GM23338 (cell line): ENCODE measurements at regions not wholly inside any gene's neighbourhood (a gene's known extent, or its start where the extent isn't known, plus 50 kb on each side); places are given as distances from the start of the nearest gene placed in this dataset.
A peak's percentile ranks its signal among the peaks of the same experiment; 100 is the strongest.

ENCODE experiments used
- ATAC-seq: fragments of 200-7000 bp; cut with Tn5 transposase; 3 replicates; pipeline ENCODE4 v1.9.1; 2020
- DNase-seq: peaks from one replicate; pipeline ENCODE4 v3.0.0-alpha.2; 2015; ENCODE audit warnings: low spot score
- H2AFZ ChIP-seq: fragments of 200-600 bp; sonication (generic); 2 replicates; pipeline ENCODE4 v1.8.0; 2016; ENCODE audit warnings: antibody characterized with exemption, mild to moderate bottlenecking, moderate library complexity
- H3F3A ChIP-seq: fragments of 200-600 bp; sonication (generic); replicated peaks from 2 replicates; pipeline ENCODE4 v1.8.0; 2017; ENCODE audit warnings: antibody characterized with exemption, mixed run types, low read depth
- H3K27ac ChIP-seq: fragments of 200-600 bp; sonication (generic); 2 replicates; pipeline ENCODE4 v1.6.1; 2016; ENCODE audit warnings: low read depth
- H3K27me3 ChIP-seq: fragments of 200-600 bp; sonication (generic); 2 replicates; pipeline ENCODE4 v1.8.0; 2016; ENCODE audit warnings: mild to moderate bottlenecking, mixed run types, moderate library complexity; ENCODE audit not compliant: insufficient read depth
- H3K36me3 ChIP-seq: fragments of 200-600 bp; sonication (generic); 2 replicates; pipeline ENCODE4 v1.8.0; 2016; ENCODE audit warnings: mild to moderate bottlenecking; ENCODE audit not compliant: insufficient read depth
- H3K4me1 ChIP-seq: fragments of 200-600 bp; sonication (generic); 2 replicates; pipeline ENCODE4 v1.8.0; 2016; ENCODE audit warnings: mild to moderate bottlenecking, moderate library complexity; ENCODE audit not compliant: insufficient read depth
- H3K4me2 ChIP-seq: fragments of 200-600 bp; sonication (generic); 2 replicates; pipeline ENCODE4 v1.7.1; 2017; ENCODE audit warnings: mixed run types
- H3K4me3 ChIP-seq: fragments of 200-600 bp; sonication (generic); 2 replicates; pipeline ENCODE4 v1.6.1; 2016; ENCODE audit warnings: mixed run types
- H3K79me2 ChIP-seq: fragments of 200-600 bp; sonication (generic); replicated peaks from 2 replicates; pipeline ENCODE4 v1.8.0; 2017; ENCODE audit warnings: mild to moderate bottlenecking; ENCODE audit not compliant: insufficient read depth
- H3K9me2 ChIP-seq: fragments of 200-600 bp; sonication (generic); 2 replicates; pipeline ENCODE4 v1.8.0; 2017; ENCODE audit not compliant: insufficient read depth
- H4K20me1 ChIP-seq: fragments of 200-600 bp; sonication (generic); replicated peaks from 2 replicates; pipeline ENCODE4 v1.8.0; 2017; ENCODE audit warnings: mild to moderate bottlenecking; ENCODE audit not compliant: insufficient read depth
- H3K27ac Mint-ChIP-seq: 2 replicates; pipeline ENCODE4 v1.8.0; 2020; ENCODE audit warnings: inconsistent platforms, mild to moderate bottlenecking, moderate library complexity, mixed read lengths
- H3K27me3 Mint-ChIP-seq: 3 replicates; pipeline ENCODE4 v1.8.0; 2022; ENCODE audit warnings: low read depth, mild to moderate bottlenecking, moderate library complexity, mixed read lengths, inconsistent platforms; ENCODE audit not compliant: insufficient read depth, poor library complexity
- H3K36me3 Mint-ChIP-seq: 3 replicates; pipeline ENCODE4 v1.8.0; 2021; ENCODE audit warnings: low read depth, mild to moderate bottlenecking, inconsistent platforms, moderate library complexity, mixed read lengths
- H3K4me1 Mint-ChIP-seq: 3 replicates; pipeline ENCODE4 v1.8.0; 2020; ENCODE audit warnings: mild to moderate bottlenecking, inconsistent platforms, mixed read lengths
- H3K4me3 Mint-ChIP-seq: 3 replicates; pipeline ENCODE4 v1.8.0; 2021; ENCODE audit warnings: moderate library complexity, mild to moderate bottlenecking, inconsistent platforms, mixed read lengths
- H3K9me3 Mint-ChIP-seq: 3 replicates; pipeline ENCODE4 v1.8.0; 2020; ENCODE audit warnings: moderate library complexity, mild to moderate bottlenecking, inconsistent platforms, mixed read lengths
- CREB1 ChIP-seq: fragments of 250-450 bp; sonication (Bioruptor Pico); IDR thresholded peaks from 2 replicates; pipeline ENCODE4 v1.5.0; 2020; ENCODE audit warnings: low read depth, mild to moderate bottlenecking, moderate library complexity
- CTCF ChIP-seq, 2 experiments: fragments of 200-600 bp in 1 of 2; sonication (generic) in 1 of 2; conservative IDR thresholded peaks; 2 replicates each; pipeline versions ENCODE4 v1.5.1 to v1.6.1; 2016 to 2017; ENCODE audit warnings: antibody characterized with exemption in 2 of 2, low read depth in 2 of 2, mild to moderate bottlenecking in 2 of 2, moderate library complexity in 1 of 2
- EZH2phosphoT487 ChIP-seq: fragments of 200-600 bp; sonication (generic); IDR thresholded peaks from one replicate; pipeline ENCODE4 v1.8.1; 2018; ENCODE audit warnings: antibody characterized with exemption; ENCODE audit not compliant: unreplicated experiment
- ZNF462 ChIP-seq: fragments of 250-450 bp; sonication (Bioruptor Pico); IDR thresholded peaks from 2 replicates; pipeline ENCODE4 v1.5.0; 2020; ENCODE audit warnings: mild to moderate bottlenecking, moderate library complexity

- no peak for TF ChIP-seq ZNF462 (CRISPR knock-in tag)
- TF ChIP-seq CREB1, result no peak
Measured at GRCh38 chr22:45102896-45103420, 60.8 kb upstream of the NUP50 start (continued).

- Histone ChIP-seq H3K9me2 (no peaks in the 10 kb centered on the region), H3K4me2 (no peak overlapping the region), H3K4me3 (no peak overlapping the region), H3K36me3 (no peaks in the 10 kb centered on the region), H2AFZ (0 out of 2 replicates have a peak overlapping the region, but pooled peaks have one; percentile 23), H3K27ac (no peak overlapping the region), H3F3A (no peaks in the 10 kb centered on the region), H3K4me1 (no peaks in the 10 kb centered on the region), H4K20me1 (no peaks in the 10 kb centered on the region), H3K79me2 (no peaks in the 10 kb centered on the region), H3K27me3 (peaks cover 7% of the 10 kb centered on the region; the same call in 1 of the 2 replicates)
- TF ChIP-seq EZH2phosphoT487, result no peak
- TF ChIP-seq CTCF (conservative IDR thresholded peaks at IDR 0.05; ENCODE audit: low read depth in 2 of 2), result peak; percentile 40 to 50
- Mint-ChIP-seq H3K27ac (no peak overlapping the region), H3K27me3 (peaks cover 12% of the 10 kb centered on the region), H3K36me3 (no peaks in the 10 kb centered on the region), H3K9me3 (no peaks in the 10 kb centered on the region; the same call in 2 of the 3 replicates), H3K4me3 (no peak overlapping the region), H3K4me1 (peaks cover 5% of the 10 kb centered on the region; the same call in 2 of the 3 replicates)
- DNase-seq, result peak; percentile 43
- peak; percentile 73 for ATAC-seq
Measured at GRCh38 chr22:45103756-45104155, 60.0 kb upstream of the NUP50 start.
